D721Med (cell line): ENCODE measurements at regions not wholly inside any gene's neighbourhood (a gene's known extent, or its start where the extent isn't known, plus 50 kb on each side); places are given as distances from the start of the nearest gene placed in this dataset.

Experiments used
- DNase-seq: peaks from one replicate; pipeline ENCODE4 v3.0.0; 2011; ENCODE audit warnings: low spot score; ENCODE audit not compliant: insufficient read length
- FAIRE-seq: peaks from 2 replicates; lab custom pipeline; 2011; peaks lifted over from hg19 to GRCh38; lab: Jason Lieb, UNC
- CTCF ChIP-seq: IDR thresholded peaks from 2 replicates; pipeline ENCODE4 v1.5.1; 2012; ENCODE audit warnings: mild to moderate bottlenecking, control low read depth; ENCODE audit not compliant: insufficient read depth; ENCODE audit errors: missing control alignments

GRCh38 chr17:6938637-6939036 is 57.2 kb upstream of the ALOX12 start:
- no peak for TF ChIP-seq CTCF
- DNase-seq (no peak), FAIRE-seq (no peak)

GRCh38 chr17:6940186-6940649 is 55.6 kb upstream of the ALOX12 start:
- no peak for DNase-seq
- no peak for FAIRE-seq
- TF ChIP-seq CTCF: no peak

- no peak for TF ChIP-seq CTCF
- FAIRE-seq: no peak
- no peak for DNase-seq
Measured at GRCh38 chr17:6941989-6942388, 53.9 kb upstream of the ALOX12 start.

- DNase-seq: no peak
- no peak for FAIRE-seq
- TF ChIP-seq CTCF: no peak
Measured at GRCh38 chr17:6943406-6943805, 52.4 kb upstream of the ALOX12 start.
